Gastroesophageal sphincter (tissue), 4 donors: ENCODE measurements at regions not wholly inside any gene's neighbourhood (a gene's known extent, or its start where the extent isn't known, plus 50 kb on each side); places are given as distances from the start of the nearest gene placed in this dataset.

Experiments
- ATAC-seq: fragments of 150-250 bp; one replicate; pipeline ENCODE4 v1.9.1; 2016; ENCODE audit warnings: mild to moderate bottlenecking, moderate library complexity
- H3K27ac ChIP-seq, 4 donors: fragments of 200-600 bp; sonication (generic) in 3 of 4; 1 replicate in 3 of 4; 2 replicates in 1 of 4; pipeline ENCODE4 v1.5.1; 2016 to 2019
- H3K27me3 ChIP-seq: fragments of 200-600 bp; sonication (generic); one replicate; pipeline ENCODE4 v1.5.1; 2019
- H3K36me3 ChIP-seq, 2 donors: fragments of 200-600 bp; sonication (generic); one replicate each; pipeline ENCODE4 v1.5.1; 2019; ENCODE audit warnings: control low read depth in 1 of 2
- H3K4me1 ChIP-seq, 3 donors: fragments of 200-600 bp; sonication (generic); 1 replicate in 2 of 3; 2 replicates in 1 of 3; pipeline ENCODE4 v1.5.1; 2016 to 2019; ENCODE audit warnings: control low read depth in 2 of 3
- H3K4me3 ChIP-seq, 2 donors: fragments of 200-600 bp; sonication (generic); one replicate each; pipeline ENCODE4 v1.5.1; 2019; ENCODE audit warnings: mild to moderate bottlenecking in 1 of 2, moderate library complexity in 1 of 2
- H3K9me3 ChIP-seq, 3 donors: fragments of 200-600 bp; sonication (generic); one replicate each; pipeline ENCODE4 v1.5.1; 2017 to 2019; ENCODE audit warnings: control low read depth in 2 of 3
- CTCF ChIP-seq, 4 experiments: fragments of 200-600 bp in 2 of 4; fragments of 450-650 bp in 2 of 4; sonication (generic) in 1 of 4; IDR thresholded peaks; one replicate each; pipeline ENCODE4 v1.5.1; 2017 to 2019; ENCODE audit warnings: antibody characterized with exemption in 4 of 4, mild to moderate bottlenecking in 2 of 4, moderate library complexity in 2 of 4
- EP300 ChIP-seq: sonication (generic); formaldehyde crosslinking; IDR thresholded peaks from one replicate; pipeline ENCODE4 v1.6.1; 2017; ENCODE audit warnings: antibody characterized with exemption, mild to moderate bottlenecking
- POLR2A ChIP-seq, 2 donors: fragments of 450-650 bp; IDR thresholded peaks; one replicate each; pipeline ENCODE4 v1.6.1; 2017; ENCODE audit warnings: antibody characterized with exemption in 2 of 2, mild to moderate bottlenecking in 2 of 2, moderate library complexity in 1 of 2
- POLR2AphosphoS5 ChIP-seq: sonication (generic); formaldehyde crosslinking; IDR thresholded peaks from one replicate; pipeline ENCODE4 v1.6.1; 2017; ENCODE audit warnings: antibody characterized with exemption
- WGBS, 2 donors: methylation state at CpG; one replicate each; pipeline ENCODE4 v1.1.5; 2018; ENCODE audit warnings: low coverage in 1 of 2; 5-methylcytosine and 5-hydroxymethylcytosine counted together

GRCh38 chr10:133006806-133007205 is 64.4 kb upstream of the CFAP46 start:
- H3K9me3 ChIP-seq: no peaks in the 10 kb centered on the region
- no peak overlapping the region for H3K4me3 ChIP-seq
- TF ChIP-seq CTCF (IDR thresholded peaks at IDR 0.05): no peak
- no peak for TF ChIP-seq POLR2A (IDR thresholded peaks at IDR 0.05)
- no peak for TF ChIP-seq EP300
- no peak for TF ChIP-seq POLR2AphosphoS5
- no peaks in the 10 kb centered on the region for H3K4me1 ChIP-seq
- ATAC-seq: no peak
- no peaks in the 10 kb centered on the region for H3K27me3 ChIP-seq
- WGBS, 2 donors: no CpG with 5 or more reads among the region's 18 CpGs
- H3K36me3 ChIP-seq: no peaks in the 10 kb centered on the region
- H3K27ac ChIP-seq: no peak overlapping the region

- no peak for ATAC-seq
- Histone ChIP-seq H3K27me3 (no peaks in the 10 kb centered on the region), H3K9me3 (no peaks in the 10 kb centered on the region), H3K4me3 (no peak overlapping the region), H3K27ac (no peak overlapping the region), H3K4me1 (no peaks in the 10 kb centered on the region), H3K36me3 (no peaks in the 10 kb centered on the region)
- WGBS, 2 donors: no CpG with 5 or more reads among the region's 10 CpGs
- no peak for TF ChIP-seq POLR2AphosphoS5
- no peak for TF ChIP-seq EP300
Observed at GRCh38 chr10:133006202-133006601, 63.8 kb upstream of the CFAP46 start.

GRCh38 chr10:133004478-133004877 is 62.1 kb upstream of the CFAP46 start:
- Histone ChIP-seq H3K36me3 (no peaks in the 10 kb centered on the region), H3K4me1 (no peaks in the 10 kb centered on the region), H3K27ac (no peak overlapping the region), H3K27me3 (no peaks in the 10 kb centered on the region), H3K9me3 (no peaks in the 10 kb centered on the region), H3K4me3 (no peak overlapping the region)
- ATAC-seq: no peak
- no peak for TF ChIP-seq POLR2A (IDR thresholded peaks at IDR 0.05)
- WGBS, 2 donors: 60 to 70% methylated on average over 2 to 3 of the region's 10 CpGs

GRCh38 chr10:133003188-133003587 is 60.8 kb upstream of the CFAP46 start:
- ATAC-seq: no peak
- no peak overlapping the region for H3K4me3 ChIP-seq
- H3K9me3 ChIP-seq: no peaks in the 10 kb centered on the region
- no peaks in the 10 kb centered on the region for H3K36me3 ChIP-seq
- H3K27ac ChIP-seq: no peak overlapping the region
- H3K27me3 ChIP-seq: no peaks in the 10 kb centered on the region
- TF ChIP-seq EP300 (no peak), POLR2AphosphoS5 (no peak), CTCF (IDR thresholded peaks at IDR 0.05) (no peak), POLR2A (IDR thresholded peaks at IDR 0.05) (no peak)
- WGBS, 2 donors: 60 to 73% methylated on average over 2 to 3 of the region's 3 CpGs
- no peaks in the 10 kb centered on the region for H3K4me1 ChIP-seq

- Histone ChIP-seq H3K4me1 (no peaks in the 10 kb centered on the region), H3K36me3 (no peaks in the 10 kb centered on the region), H3K27ac (no peak overlapping the region), H3K9me3 (no peaks in the 10 kb centered on the region), H3K4me3 (no peak overlapping the region), H3K27me3 (no peaks in the 10 kb centered on the region)
- no peak for ATAC-seq
- WGBS, 2 donors: 41 to 51% methylated on average over 2 of the region's 2 CpGs
- no peak for TF ChIP-seq POLR2AphosphoS5
- no peak for TF ChIP-seq EP300
- no peak for TF ChIP-seq CTCF (IDR thresholded peaks at IDR 0.05)
- TF ChIP-seq POLR2A (IDR thresholded peaks at IDR 0.05): no peak
Observed at GRCh38 chr10:133002685-133003084, 60.3 kb upstream of the CFAP46 start.

- 79% methylated on average over 3 of the region's 12 CpGs; no CpG with 5 or more reads in 1 of the 2 donors for WGBS, 2 donors
- no peaks in the 10 kb centered on the region for H3K36me3 ChIP-seq
- no peak for TF ChIP-seq EP300
- no peak for TF ChIP-seq CTCF (IDR thresholded peaks at IDR 0.05)
- TF ChIP-seq POLR2A (IDR thresholded peaks at IDR 0.05): no peak
- ATAC-seq: no peak
- peaks cover under 1% of the 10 kb centered on the region for H3K27me3 ChIP-seq
- no peak overlapping the region for H3K27ac ChIP-seq
- H3K4me1 ChIP-seq: no peaks in the 10 kb centered on the region
- H3K4me3 ChIP-seq: no peak overlapping the region
- no peaks in the 10 kb centered on the region for H3K9me3 ChIP-seq
Observed at GRCh38 chr10:133001114-133001513, 58.7 kb upstream of the CFAP46 start.
